NCI-H2171 treated with DMSO at 0.1 percent for 48 hours (cell line): ENCODE measurements at regions not wholly inside any gene's neighbourhood (a gene's known extent, or its start where the extent isn't known, plus 50 kb on each side); places are given as distances from the start of the nearest gene placed in this dataset.
"Not testable (repeated sequence)": the region's sequence is repeated elsewhere in the genome, so short reads cannot be mapped to it uniquely, and the experiment has no call there.

Experiments used
- DNase-seq: peaks from one replicate; lab custom pipeline; 2025; lab: John Stamatoyannopoulos, UW

DNA sequence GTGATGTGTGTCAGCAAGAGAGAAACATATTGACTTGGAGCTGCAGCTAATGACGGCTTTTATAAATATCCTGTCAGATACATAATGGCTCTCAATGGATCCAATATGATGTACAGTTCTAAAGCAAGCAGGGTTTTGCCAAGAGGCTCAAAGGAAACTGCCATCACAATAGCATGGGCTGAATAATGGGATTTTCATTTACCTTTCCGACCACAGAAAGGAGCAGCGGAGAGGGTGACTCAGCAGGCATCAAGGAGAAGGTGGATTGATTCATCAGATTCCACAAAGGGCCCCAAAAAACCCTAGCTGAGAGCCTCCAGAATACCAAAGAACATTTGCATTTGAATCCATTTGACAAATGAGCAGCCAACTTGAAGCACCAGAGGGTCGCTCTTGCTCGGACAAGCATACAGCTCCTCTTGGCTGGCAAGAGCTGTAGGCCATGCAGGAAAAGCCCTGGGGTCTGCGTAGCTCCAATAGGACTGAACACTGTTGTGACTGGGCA is 355.7 kb upstream of the NOCT start:
- no peak for DNase-seq

DNA sequence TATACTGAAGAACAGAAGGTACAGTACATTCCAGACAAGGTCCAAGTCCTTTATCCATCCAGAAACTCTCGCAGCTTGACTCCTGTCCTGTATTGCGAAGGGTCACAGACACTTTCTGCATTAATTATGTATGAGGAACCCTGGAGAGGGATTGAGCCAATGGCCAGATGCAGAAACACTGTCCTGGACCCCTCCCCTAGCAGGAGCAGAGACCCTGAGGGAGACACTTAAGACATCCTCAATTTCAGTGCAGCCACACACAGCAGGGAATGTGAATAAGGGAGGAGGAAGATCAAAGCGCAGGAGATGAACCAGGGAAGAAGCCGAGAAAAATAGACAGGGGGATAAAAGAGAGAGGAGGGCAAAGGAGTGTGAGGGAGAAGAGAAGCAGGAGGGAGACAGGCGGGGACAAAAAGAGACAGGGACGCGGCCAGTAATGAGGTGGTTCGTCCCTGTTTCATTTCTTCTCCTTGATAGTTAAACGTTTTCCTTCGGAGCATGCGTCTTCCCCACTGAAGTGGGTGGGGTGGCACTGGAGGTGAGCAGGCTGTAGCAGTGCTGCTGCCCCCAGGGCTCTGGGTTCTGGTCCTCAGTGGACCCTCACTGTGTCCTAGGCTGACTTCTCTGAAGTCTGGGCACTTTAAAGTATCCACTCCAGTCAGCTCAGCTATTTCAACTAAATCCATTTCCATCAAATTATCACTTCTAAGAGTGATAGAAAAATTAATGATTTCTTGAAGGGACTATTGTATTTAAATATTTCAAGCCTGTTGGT is 356.4 kb upstream of the NOCT start:
- DNase-seq = no peak

DNA sequence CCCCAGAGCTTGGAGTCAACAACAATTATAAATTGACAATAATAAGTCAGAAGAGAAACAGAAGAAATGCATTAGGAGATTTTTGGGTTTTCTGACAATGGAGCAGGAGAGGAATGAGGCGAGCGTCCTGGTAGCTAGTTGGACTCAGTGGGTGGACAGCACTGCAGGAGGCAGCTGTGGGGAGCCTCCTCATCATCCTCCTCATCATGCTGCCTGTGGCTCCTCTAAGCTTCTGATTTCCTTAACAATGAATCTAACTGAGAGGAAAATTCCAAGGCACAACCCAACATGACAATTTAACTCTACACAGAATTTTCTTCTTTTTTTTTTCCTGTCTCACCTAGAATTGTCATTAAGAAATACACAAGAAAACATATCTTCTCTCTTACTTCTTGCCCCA is 357.1 kb upstream of the NOCT start:
- DNase-seq = no peak

DNA sequence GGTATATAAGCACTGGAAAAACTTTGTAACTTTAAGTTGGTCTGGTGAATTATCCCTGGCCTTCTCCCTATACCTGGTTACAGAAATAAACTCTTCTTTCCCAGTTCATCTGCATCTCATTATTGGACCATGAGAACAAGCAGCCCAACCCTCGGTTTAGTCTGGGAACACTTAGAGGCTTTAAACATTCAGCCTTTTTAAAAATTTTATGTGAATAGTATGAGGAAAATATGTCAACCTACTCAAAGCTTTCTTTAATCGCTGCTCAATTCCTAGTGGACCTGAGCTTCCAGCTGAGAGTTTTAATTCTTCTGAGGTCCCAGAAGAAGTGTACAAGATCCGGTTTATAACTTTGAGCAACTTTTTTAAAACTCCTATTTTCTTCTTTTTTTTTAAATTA is 358.6 kb upstream of the NOCT start:
- no peak for DNase-seq

DNA sequence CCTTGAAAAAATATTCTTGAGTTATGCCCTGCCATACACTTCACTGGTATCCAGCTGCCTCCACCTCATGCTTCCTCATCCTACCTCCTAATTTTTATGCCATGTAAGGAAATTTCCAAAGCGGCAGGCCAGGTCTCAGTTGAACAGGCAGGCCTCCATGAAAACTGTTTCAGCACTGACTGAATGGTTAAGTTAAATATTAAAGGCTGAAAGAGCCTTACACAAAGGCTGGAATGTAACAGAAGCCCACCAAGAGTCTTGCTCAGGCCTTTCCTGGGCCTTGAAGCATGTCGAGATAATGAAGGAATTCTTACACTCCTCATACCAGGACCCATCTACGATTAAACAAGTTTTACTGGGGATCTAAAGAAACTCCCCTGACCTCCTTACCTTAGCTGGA is 359.6 kb upstream of the NOCT start:
- no peak for DNase-seq

DNA sequence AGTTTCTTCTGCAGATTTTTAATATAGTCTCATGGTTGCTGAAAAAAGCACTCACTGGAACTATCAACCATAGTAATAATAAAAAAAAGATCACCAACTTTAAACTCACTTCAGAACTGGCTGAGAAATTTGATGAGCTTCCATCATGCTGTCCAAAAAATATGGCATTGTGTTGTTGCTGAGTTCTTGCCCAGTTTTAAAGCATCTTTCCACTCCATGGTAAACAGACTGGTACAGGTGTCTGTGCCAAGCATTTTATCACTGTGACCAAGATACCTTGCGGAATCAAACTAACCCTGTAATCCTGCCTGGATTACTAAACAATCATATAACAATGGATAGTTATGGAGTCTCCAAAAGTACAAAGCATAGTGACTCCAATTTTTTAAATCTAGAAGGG is 360.3 kb upstream of the NOCT start:
- no peak for DNase-seq

DNA sequence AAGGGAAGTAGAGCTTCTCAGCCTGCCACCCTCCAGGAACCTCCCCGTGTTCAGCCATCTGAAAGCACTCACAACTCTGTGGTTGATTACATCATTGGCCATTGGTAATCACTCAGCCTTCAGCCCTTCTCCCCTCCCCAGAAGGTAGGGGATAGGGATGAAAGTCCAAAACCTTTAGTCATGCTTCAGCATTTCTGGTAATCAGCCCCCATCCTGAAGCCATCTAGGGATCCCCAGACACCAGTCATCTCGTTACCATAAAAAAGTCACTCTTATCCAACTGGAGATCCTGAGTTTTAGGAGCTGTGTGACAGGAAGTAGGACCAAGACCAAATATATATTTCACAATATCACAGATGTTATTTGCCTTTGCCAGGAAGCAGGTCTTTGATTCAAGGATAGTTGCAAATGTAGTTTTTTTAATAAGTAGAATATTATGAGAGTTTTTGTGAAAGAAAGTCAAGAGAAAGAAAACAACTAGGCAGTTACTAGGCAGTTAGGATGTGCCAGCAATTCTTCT is 364.6 kb upstream of the NOCT start:
- no peak for DNase-seq

DNA sequence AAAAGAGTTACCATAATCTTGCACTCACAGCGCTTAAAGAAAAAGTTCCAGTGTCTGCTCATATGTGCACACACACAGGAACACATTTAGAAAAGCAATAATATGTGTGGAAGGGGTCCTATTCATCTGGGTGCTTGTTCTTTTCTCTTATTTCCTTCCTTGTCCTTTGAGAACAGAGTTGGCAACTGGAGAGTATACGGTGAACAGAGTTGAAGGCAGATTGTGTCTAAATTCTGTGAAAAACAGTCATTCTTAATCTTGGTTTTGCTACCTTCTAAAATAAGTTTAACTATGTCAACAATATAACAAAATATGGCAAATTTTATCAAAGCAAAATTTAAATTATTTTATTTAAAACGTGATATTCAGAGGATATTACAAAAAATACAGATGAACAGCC is 365.1 kb upstream of the NOCT start:
- DNase-seq = no peak

DNA sequence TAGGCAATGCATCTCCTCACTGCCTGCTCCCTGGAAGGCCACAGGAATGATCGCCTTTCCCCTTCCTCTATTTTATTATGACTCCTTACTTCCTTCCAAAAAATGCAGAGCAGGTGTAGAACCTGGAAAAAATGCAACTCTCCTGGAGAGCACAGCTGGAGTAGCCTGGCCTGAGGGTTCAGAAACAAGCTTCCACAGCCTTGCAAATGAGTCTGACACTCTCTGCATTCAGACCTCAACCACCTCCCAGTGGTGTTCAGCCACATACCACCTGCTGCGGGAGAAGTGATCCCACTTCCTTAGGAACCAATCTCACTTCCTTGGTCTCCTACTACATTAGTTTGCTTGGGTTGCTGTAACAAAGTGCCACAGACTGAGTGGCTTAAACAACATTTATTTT is 368.1 kb upstream of the NOCT start:
- no peak for DNase-seq

DNA sequence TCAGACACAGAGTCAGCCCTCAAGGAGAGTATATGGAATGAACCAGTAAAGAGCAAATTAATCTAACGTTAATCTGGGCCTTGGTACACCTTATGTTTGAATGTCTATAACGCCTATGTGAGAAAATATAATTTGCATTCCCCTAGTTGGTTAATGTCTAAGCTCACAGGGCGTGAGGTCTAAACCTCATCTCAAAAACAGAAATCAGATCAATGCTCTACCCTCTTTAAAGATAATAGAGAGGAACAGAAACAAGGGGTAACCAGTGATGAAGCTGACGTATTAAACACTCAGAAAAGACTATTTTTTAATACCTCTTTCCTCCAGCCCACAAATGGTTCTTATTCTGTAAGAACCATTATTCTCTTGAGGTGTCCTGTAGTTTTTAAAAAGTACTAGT is 369.2 kb upstream of the NOCT start:
- no peak for DNase-seq

DNA sequence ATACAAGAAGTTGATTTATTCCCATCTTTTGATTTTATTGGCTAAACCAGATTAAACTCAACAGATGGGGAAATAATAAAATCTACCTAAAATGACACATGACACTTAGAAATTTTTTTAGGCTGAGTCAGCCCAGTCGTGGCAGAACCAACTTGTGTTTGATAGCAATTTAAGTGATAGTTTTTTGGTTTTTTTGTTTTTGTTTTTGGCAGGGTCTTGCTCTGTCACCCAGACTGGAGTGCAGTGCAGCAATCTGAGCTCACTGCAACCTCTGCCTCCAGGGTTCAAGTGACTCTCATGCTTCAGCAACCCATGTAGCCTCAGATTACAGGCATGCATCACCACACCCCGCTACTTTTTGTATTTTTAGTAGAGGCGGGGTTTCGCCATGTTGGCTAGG is 370.3 kb upstream of the NOCT start:
- DNase-seq = peak; percentile 60

DNA sequence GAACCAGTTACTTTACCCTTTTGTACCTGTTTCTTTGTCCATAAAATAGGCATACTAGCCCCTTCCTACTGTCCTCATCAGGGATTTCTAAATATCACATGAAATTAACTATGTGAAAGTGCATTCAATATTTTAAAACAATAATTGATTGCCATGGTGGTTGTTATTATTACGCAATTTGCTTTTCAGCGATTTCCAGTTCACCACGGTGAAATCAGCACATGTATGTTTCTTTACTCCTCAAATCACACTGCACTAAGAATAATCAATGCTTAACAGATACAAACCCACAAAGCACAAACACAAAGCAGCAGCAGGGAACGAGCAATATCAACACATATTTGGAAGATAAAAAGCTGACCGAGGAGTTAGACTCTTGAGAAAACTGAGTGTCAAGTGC is 371.3 kb upstream of the NOCT start:
- no peak for DNase-seq

DNA sequence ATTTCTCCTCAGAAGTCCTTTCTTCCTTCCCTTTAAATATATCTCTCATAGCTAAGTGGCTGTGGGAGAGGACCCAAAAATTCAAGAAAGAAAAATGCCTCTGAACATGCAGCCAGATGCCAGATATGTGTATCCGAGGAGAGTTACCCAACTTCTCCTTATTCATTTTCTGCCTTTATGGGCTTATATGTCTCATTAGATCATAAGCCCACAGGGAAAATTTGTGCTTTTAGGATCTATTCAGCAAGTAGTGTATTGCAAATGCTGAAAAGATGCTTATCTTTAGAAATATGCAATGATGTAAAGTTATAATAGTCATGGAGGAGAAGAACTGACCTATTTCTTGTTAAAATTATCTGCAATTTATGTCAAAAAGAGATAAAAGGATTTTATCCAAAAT is 371.8 kb upstream of the NOCT start:
- DNase-seq = no peak

DNA sequence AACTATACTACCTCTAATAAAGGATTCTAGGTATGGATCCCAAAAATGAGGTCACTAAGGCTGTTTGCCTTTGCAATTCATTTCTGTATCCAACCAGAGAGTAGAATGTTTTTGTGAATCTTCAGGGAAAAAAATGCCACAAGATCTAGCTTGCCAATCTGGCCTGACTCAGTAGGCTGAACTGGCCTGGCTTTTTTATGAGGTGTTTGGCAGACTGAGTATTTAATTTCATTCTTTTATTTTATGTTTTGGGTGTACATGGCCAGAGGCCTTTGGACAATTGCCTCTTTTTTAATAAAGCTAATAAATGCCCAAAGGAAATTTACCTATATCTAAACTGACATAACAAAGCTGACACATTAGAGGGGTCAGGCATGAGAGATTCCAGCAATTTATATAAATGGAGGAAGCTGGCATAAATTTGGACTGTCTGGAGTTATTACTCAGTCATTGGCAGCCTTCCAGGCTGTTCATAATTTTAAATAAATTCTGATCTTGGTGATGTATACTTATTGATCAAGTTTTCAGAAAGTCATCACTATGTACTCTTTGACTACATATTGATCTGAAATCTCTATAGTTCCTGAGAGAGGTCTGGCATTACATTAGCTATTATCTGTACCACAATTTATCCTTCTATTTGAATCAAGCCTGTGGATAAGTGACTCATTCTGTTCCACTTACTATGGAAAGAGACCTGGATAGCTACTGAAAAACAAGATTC is 376.4 kb upstream of the NOCT start:
- no peak for DNase-seq

DNA sequence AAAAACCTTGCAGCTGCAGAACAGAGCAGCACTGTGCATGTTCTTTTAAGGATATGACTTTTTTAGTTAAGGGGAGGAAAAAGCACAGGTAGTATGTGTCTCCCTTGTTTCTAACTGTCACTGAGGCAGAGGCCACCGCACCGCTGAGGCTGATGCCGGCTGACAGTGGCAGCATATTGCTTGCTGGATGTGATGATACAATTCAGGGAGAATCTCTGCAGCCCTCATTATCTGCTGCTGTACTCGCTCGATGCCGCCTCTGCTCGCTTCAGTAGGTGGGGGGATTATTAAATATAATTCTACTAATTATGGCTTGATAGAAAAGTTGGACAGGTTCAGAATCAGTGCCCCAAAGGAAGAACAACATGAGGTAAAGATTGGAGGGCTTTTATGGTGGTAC is 378.8 kb upstream of the NOCT start:
- no peak for DNase-seq

DNA sequence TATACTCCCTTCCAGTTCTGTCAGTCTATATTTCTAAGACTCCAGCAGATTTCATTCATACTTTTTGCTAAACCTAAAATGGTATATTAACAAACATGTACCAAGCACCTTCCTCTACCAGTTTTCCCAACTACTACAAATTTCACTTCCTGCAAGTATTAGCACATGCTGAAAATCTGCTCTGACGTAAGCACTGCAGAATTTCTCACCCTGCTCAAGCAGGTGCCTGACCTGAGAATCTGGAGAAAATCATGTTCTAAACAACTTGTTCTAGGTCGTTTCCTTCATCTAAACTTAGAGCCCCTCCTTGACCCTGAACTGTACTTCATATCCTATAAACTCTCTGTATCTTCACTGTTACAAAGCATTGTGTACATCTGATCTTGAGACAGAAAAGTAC is 380.7 kb upstream of the NOCT start:
- no peak for DNase-seq

DNA sequence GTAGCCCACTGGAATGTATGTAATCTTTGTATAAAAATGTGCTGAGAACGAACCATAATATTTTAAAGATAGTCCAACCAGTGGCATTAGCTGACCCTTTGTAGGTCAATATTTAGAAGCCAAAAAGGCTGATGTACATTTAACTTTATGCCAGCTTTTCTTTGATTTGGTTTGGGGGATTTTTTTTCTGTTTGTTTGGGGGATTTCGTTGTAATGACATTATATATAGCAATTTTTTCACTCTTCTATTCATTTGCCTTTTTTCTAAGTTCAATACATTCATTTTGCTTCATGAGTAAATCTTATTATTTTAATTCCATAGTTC is 382.0 kb upstream of the NOCT start:
- DNase-seq = no peak

DNA sequence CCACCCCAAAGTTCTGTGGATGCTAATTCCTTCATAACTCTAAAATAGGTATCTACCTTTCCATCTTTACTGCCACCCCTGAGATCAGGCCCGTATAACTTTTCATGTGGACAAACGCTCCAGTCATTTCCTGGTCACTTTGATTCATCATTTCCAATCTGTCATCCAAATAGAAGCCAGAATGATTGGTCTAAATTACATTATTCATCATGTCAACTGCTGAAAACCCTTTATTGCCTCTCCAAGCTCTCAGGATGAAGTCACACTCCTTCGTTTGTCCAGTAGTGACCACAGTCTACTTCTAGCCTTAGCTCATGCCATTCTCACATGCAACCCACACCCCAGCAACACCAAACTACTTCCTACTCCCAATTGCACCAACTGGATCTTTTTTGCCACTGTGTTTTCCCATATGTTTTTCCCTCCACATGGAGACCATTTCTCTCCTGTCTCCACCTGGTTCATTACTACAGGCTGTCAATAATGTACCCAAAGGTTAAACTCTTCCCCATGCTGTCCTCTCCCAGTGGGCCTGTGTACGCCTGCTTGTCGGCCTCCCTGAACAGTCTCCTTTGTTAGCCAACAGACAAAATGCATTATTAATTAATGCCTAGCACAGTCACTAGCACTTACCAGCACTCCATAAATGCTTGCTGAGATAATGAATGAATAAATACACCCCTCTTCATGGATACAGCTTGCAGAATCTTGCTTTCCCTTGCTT is 382.6 kb upstream of the NOCT start:
- DNase-seq = no peak

DNA sequence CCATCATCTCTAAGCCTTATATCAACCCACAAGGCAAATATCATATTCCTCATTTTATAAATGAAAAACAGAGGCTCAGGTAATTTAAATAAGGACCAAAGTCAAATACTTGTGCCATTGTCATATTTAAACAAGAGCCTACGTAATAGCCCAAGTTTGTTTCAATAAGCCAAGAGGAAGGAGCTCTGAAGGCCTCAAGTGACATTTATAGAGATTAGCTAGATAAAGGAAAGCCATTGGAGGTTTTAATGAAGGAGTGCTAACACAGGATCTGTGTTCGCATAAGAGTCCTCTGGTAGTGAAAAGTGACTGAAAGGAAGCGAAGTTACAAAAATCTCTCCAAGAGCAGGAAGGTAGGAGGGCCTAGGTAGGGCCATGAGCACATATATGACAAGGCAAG is 384.9 kb upstream of the NOCT start:
- DNase-seq = no peak

DNA sequence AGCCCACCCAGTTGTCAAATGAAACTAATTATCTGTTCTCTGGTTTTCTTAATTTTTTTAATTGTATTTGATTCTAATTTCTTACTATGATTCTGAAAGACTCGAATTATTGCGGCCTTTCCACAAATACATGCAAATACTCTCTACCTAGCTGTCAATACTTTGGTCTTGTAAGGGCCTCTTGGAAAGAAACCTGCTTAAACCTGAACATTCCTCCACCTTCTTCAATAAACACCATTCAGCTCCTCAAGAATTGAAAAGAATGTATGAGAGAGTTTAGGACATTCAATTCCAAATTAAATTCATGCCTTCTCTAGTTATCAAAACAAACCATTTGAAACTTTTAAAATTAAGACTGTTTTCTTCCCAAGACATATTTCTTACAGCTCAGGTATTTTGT is 385.9 kb upstream of the NOCT start:
- DNase-seq = no peak

DNA sequence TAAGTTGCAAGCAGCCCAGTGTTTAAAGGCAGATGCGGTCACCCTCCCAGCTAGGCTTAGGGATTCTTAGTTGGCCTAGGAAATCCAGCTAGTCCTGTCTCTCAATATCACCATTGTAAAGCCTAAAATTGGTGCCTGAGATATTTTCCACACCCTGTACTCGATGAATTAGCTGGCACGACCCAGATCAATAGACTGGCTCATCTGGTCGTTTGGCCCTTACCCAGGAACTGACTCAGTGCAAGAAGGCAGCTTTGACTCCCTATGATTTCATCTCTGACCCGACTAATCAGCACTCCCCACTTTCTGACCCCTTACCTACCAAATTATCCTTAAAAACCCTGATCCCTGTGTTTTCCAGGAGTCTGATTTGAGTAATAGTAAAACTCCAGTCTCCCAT is 384.9 kb upstream of the SLC7A11 start:
- no peak for DNase-seq

DNA sequence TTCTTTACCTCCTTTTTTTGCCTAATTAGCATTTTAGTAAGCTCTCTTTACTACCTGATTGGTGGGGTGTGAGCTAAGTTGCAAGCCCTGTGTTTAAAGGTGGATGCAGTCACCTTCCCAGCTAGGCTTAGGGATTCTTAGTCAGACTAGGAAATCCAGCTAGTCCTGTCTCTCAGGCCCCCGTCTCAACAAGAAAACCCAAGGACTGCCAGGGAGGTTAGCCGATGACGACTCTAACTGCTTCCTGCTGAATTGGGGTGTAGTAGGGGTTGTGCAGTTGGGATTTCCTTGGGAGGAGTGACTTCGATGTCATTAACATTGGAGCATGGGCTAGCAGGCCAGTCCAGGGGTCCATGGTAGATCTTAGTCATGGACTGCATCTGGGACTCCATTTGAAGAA is 380.2 kb upstream of the SLC7A11 start:
- not testable (repeated sequence) for DNase-seq

DNA sequence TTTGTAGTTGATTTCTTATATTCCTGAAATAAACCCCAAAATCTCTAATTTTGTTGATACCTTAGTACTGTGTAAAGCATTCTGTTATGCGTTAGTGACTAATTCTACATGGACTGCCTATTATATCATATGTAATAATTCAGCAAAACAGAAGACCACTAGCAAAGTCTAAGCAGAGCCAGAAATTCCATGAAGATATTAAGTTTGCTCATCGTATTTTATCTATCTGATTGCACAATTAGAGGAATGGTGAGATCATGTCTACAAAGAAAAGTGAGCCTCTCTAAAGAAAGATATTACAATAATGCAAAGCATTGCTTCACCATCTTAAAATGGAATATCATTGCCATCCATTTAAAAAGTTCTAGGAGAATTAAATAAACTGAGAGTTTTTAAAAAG is 374.6 kb upstream of the SLC7A11 start:
- no peak for DNase-seq
